HepG2 (cell line): ENCODE measurements at regions not wholly inside any gene's neighbourhood (a gene's known extent, or its start where the extent isn't known, plus 50 kb on each side); places are given as distances from the start of the nearest gene placed in this dataset.

ENCODE experiments used
- ATAC-seq: fragments of 200-7000 bp; cut with Tn5 transposase; 3 replicates; pipeline ENCODE4 v1.9.1; 2020; ENCODE audit warnings: mild to moderate bottlenecking, moderate library complexity
- BruUV-seq: library from RNA; stranded (reverse); fragments of 400-500 nt; replicated peaks from 2 replicates; lab custom pipeline; 2021; lab: Mats Ljungman, UMichigan
- CTCF ChIA-PET: fragments of 300-600 bp; formaldehyde crosslinking; extraction: SDS; loops from one replicate; lab custom pipeline; 2021; ENCODE audit warnings: low total read pairs, inconsistent platforms, low intra/inter-chr PET ratio; lab: Yijun Ruan, JAX
- POLR2A ChIA-PET: fragments of 350-600 bp; sonication (Branson Sonifier 250); formaldehyde crosslinking; loops from one replicate; lab custom pipeline; 2020; ENCODE audit warnings: antibody characterized with exemption, inconsistent platforms; lab: Yijun Ruan, JAX
- DNase-seq: peaks from one replicate; pipeline ENCODE4 v3.0.0-alpha.2; 2015; ENCODE audit warnings: low spot score
- FAIRE-seq: peaks from 3 replicates; lab custom pipeline; 2011; peaks lifted over from hg19 to GRCh38; lab: Jason Lieb, UNC
- H2AFZ ChIP-seq: one replicate; pipeline ENCODE4 v1.6.1; 2011; ENCODE audit warnings: low read length, inconsistent platforms
- H3K27ac ChIP-seq: fragments of 300-600 bp; 3 replicates; pipeline ENCODE4 v1.8.0; 2011; ENCODE audit warnings: mixed run types, mild to moderate bottlenecking, mixed read lengths, low read length, inconsistent platforms; ENCODE audit not compliant: insufficient read depth; ENCODE audit errors: extremely low read length
- H3K27me3 ChIP-seq, 2 experiments: fragments of 200-600 bp in 1 of 2; 2 replicates in 1 of 2; 3 replicates in 1 of 2; pipeline versions ENCODE4 v1.6.0 to v1.8.0; 2011; ENCODE audit warnings: low read length in 2 of 2, mild to moderate bottlenecking in 2 of 2, moderate library complexity in 2 of 2, inconsistent platforms in 1 of 2; ENCODE audit not compliant: insufficient read depth in 2 of 2, control insufficient read depth in 1 of 2
- H3K36me3 ChIP-seq, 2 experiments: fragments of 200-600 bp in 1 of 2; replicated peaks in 1 of 2; 2 replicates in 1 of 2; 3 replicates in 1 of 2; pipeline versions ENCODE4 v1.5.1 to v1.8.0; 2011; ENCODE audit warnings: low read length in 2 of 2, inconsistent platforms in 1 of 2; ENCODE audit not compliant: insufficient read depth in 2 of 2, control insufficient read depth in 1 of 2
- H3K4me1 ChIP-seq: 2 replicates; pipeline ENCODE4 v1.5.1; 2012; ENCODE audit warnings: low read length, inconsistent platforms; ENCODE audit not compliant: insufficient read depth
- H3K4me2 ChIP-seq: 2 replicates; pipeline ENCODE4 v1.6.0; 2011; ENCODE audit warnings: low read depth, low read length, inconsistent platforms
- H3K4me3 ChIP-seq, 3 experiments: fragments of 200-600 bp in 1 of 3; sonication (generic), shearing (Covaris generic) in 1 of 3; replicated peaks in 1 of 3; 2 replicates each; pipeline ENCODE4 v1.5.1; 2011 to 2016; ENCODE audit warnings: low read length in 3 of 3, inconsistent platforms in 2 of 3, low read depth in 2 of 3, mild to moderate bottlenecking in 2 of 3, control low read depth in 1 of 3, mixed read lengths in 1 of 3; ENCODE audit not compliant: insufficient read depth in 1 of 3
- H3K79me2 ChIP-seq: one replicate; pipeline ENCODE4 v1.6.1; 2011; ENCODE audit warnings: low read length, inconsistent platforms; ENCODE audit not compliant: insufficient read depth
- H3K9ac ChIP-seq: 2 replicates; pipeline ENCODE4 v1.6.0; 2011; ENCODE audit warnings: mild to moderate bottlenecking, low read depth, low read length, inconsistent platforms; ENCODE audit not compliant: insufficient read depth
- H3K9me3 ChIP-seq: 2 replicates; pipeline ENCODE4 v1.5.1; 2012; ENCODE audit warnings: mild to moderate bottlenecking, low read length
- H4K20me1 ChIP-seq: 2 replicates; pipeline ENCODE4 v1.6.0; 2011; ENCODE audit warnings: inconsistent platforms, mild to moderate bottlenecking, low read length, moderate library complexity; ENCODE audit not compliant: insufficient read depth
- DBP ChIP-seq: sonication (generic); formaldehyde crosslinking; IDR thresholded peaks from 2 replicates; pipeline ENCODE4 v1.4.0; 2020; ENCODE audit warnings: missing genetic modification reagents; ENCODE audit errors: not compliant biosample characterization
- DNMT1 ChIP-seq: sonication (generic); formaldehyde crosslinking; IDR thresholded peaks from 2 replicates; pipeline ENCODE4 v1.5.1; 2020; ENCODE audit warnings: mild to moderate bottlenecking, missing genetic modification reagents
- ETV6 ChIP-seq: sonication (generic); formaldehyde crosslinking; conservative IDR thresholded peaks from 2 replicates; pipeline ENCODE4 v1.4.0; 2020; ENCODE audit warnings: missing genetic modification reagents
- FOXA3 ChIP-seq: IDR thresholded peaks from 2 replicates; pipeline ENCODE4 v1.6.1; 2016; ENCODE audit warnings: missing genetic modification reagents, missing compliant biosample characterization
- HHEX ChIP-seq: IDR thresholded peaks from 2 replicates; pipeline ENCODE4 v1.6.1; 2016; ENCODE audit warnings: control low read depth
- HMGA1 ChIP-seq: sonication (generic); formaldehyde crosslinking; conservative IDR thresholded peaks from 2 replicates; pipeline ENCODE4 v1.4.0; 2020; ENCODE audit warnings: missing genetic modification reagents
- KAT2B ChIP-seq: fragments of 150-350 bp; IDR thresholded peaks from 2 replicates; pipeline ENCODE4 v1.6.1; 2014; ENCODE audit warnings: low read depth, low read length, borderline replicate concordance
- KLF13 ChIP-seq: sonication (generic); formaldehyde crosslinking; IDR thresholded peaks from 2 replicates; pipeline ENCODE4 v1.4.0; 2020; ENCODE audit warnings: mild to moderate bottlenecking, missing genetic modification reagents
- KLF15 ChIP-seq: sonication (generic); formaldehyde crosslinking; IDR thresholded peaks from 2 replicates; pipeline ENCODE4 v1.8.1; 2023; ENCODE audit warnings: borderline replicate concordance, mild to moderate bottlenecking, inconsistent platforms, missing genetic modification reagents, mixed read lengths
- NFKB2 ChIP-seq: sonication (generic); formaldehyde crosslinking; IDR thresholded peaks from 2 replicates; pipeline ENCODE4 v1.4.0; 2020; ENCODE audit warnings: missing genetic modification reagents, borderline replicate concordance
- RARA ChIP-seq: IDR thresholded peaks from 2 replicates; pipeline ENCODE4 v1.6.1; 2016; ENCODE audit warnings: missing genetic modification reagents, missing compliant biosample characterization
- SPEN ChIP-seq: sonication (generic); formaldehyde crosslinking; IDR thresholded peaks from 2 replicates; pipeline ENCODE4 v1.5.1; 2020; ENCODE audit warnings: low read depth, mild to moderate bottlenecking, missing genetic modification reagents
- STAG1 ChIP-seq: sonication (generic); formaldehyde crosslinking; IDR thresholded peaks from 2 replicates; pipeline ENCODE4 v1.4.0; 2020; ENCODE audit warnings: missing genetic modification reagents
- TBL1XR1 ChIP-seq: fragments of 150-350 bp; IDR thresholded peaks from 2 replicates; pipeline ENCODE4 v1.6.1; 2014; ENCODE audit warnings: borderline replicate concordance, low read length; ENCODE audit not compliant: partially characterized antibody
- TBX3 ChIP-seq: fragments of 450-650 bp; IDR thresholded peaks from 2 replicates; pipeline ENCODE4 v1.6.1; 2017; ENCODE audit warnings: antibody characterized with exemption, mild to moderate bottlenecking, inconsistent platforms, borderline replicate concordance
- TCF7 ChIP-seq: sonication (generic); IDR thresholded peaks from 2 replicates; pipeline ENCODE4 v1.6.1; 2016; ENCODE audit warnings: antibody characterized with exemption, low read depth
- TFE3 ChIP-seq: IDR thresholded peaks from 2 replicates; pipeline ENCODE4 v1.6.1; 2016
- ZNF17 ChIP-seq: sonication (generic); formaldehyde crosslinking; IDR thresholded peaks from 2 replicates; pipeline ENCODE4 v1.5.0; 2020; ENCODE audit warnings: mild to moderate bottlenecking, missing genetic modification reagents
- WGBS: methylation state at CpG from one replicate; pipeline ENCODE4 v1.1.6; 2017; ENCODE audit warnings: low lambda C conversion rate; 5-methylcytosine and 5-hydroxymethylcytosine counted together
- in situ Hi-C: cut with HindIII; loops from 2 replicates; pipeline ENCODE4 v1.10.0; 2017; ENCODE audit warnings: low pct_unique_long_range_greater_than_20kb; ENCODE audit not compliant: extremely low pct_ligation_motif_present
- intact Hi-C: fragments of 100-400 bp; cut with micrococcal nuclease; formaldehyde crosslinking; loops from one replicate; pipeline ENCODE4 v1.10.0; 2022; ENCODE audit not compliant: unreplicated experiment
- TF ChIP-seq, protein P1 (sequence below): sonication (generic); formaldehyde crosslinking; IDR thresholded peaks from 2 replicates; pipeline ENCODE4 v1.8.0; 2022; ENCODE audit warnings: missing genetic modification reagents, mild to moderate bottlenecking, inconsistent platforms, borderline replicate concordance
- TF ChIP-seq, protein P2 (sequence below), 2 experiments: fragments of 450-650 bp in 1 of 2; sonication (generic) in 1 of 2; formaldehyde crosslinking; IDR thresholded peaks; 2 replicates each; pipeline versions ENCODE4 v1.5.0 to v1.8.0; 2020 to 2022; ENCODE audit warnings: mild to moderate bottlenecking in 1 of 2, missing genetic modification reagents in 1 of 2

- TF ChIP-seq TBL1XR1 (no peak), TFE3 (CRISPR knock-in tag) (no peak), SPEN (CRISPR knock-in tag) (no peak), ZNF17 (CRISPR knock-in tag) (no peak), DBP (CRISPR knock-in tag) (no peak)
These were observed 147.4 kb downstream of the FAM83B start (continued) for GRCh38 chr6:54993948-54994347.

GRCh38 chr6:54998576-54998975 is 152.0 kb downstream of the FAM83B start:
- no TSS peak for BruUV-seq
- WGBS, result 2% methylated on average over 3 of the region's 3 CpGs
- no peaks in the 10 kb centered on the region for H3K79me2 ChIP-seq
- CTCF ChIA-PET, result no interaction called here
- peak; percentile 38; the same call in 2 of the 3 replicates for ATAC-seq
- H3K27ac ChIP-seq, result no peak overlapping the region
- H4K20me1 ChIP-seq, result no peaks in the 10 kb centered on the region
- no peaks in the 10 kb centered on the region for H3K4me1 ChIP-seq
- no peaks in the 10 kb centered on the region for H3K27me3 ChIP-seq
- H3K9me3 ChIP-seq, result no peaks in the 10 kb centered on the region
- FAIRE-seq, result no peak
- intact Hi-C loops, result no loop called here
- no peak for DNase-seq
- H3K4me2 ChIP-seq, result no peak overlapping the region
- POLR2A ChIA-PET, result no interaction called here
- H2AFZ ChIP-seq, result no peak overlapping the region
- in situ Hi-C loops, result no loop called here
- H3K36me3 ChIP-seq, result no peaks in the 10 kb centered on the region
- no peak overlapping the region for H3K9ac ChIP-seq
- H3K4me3 ChIP-seq, result no peak overlapping the region
- TF ChIP-seq HMGA1 (CRISPR knock-in tag) (no peak), ETV6 (CRISPR knock-in tag) (no peak), FOXA3 (CRISPR knock-in tag) (peak; percentile 33; the same call in 1 of the 2 replicates), KLF13 (CRISPR knock-in tag) (no peak), STAG1 (CRISPR knock-in tag) (no peak), NFKB2 (CRISPR knock-in tag) (no peak), HHEX (peak; percentile 77), DNMT1 (CRISPR knock-in tag) (no peak), KLF15 (CRISPR knock-in tag) (no peak), TCF7 (peak; percentile 42; the same call in 1 of the 2 replicates), RARA (CRISPR knock-in tag) (peak; percentile 43; the same call in 1 of the 2 replicates), TBX3 (peak; percentile 84; the same call in 1 of the 2 replicates), KAT2B (peak; percentile 54; the same call in 1 of the 2 replicates)
- TF ChIP-seq, protein P1, sequence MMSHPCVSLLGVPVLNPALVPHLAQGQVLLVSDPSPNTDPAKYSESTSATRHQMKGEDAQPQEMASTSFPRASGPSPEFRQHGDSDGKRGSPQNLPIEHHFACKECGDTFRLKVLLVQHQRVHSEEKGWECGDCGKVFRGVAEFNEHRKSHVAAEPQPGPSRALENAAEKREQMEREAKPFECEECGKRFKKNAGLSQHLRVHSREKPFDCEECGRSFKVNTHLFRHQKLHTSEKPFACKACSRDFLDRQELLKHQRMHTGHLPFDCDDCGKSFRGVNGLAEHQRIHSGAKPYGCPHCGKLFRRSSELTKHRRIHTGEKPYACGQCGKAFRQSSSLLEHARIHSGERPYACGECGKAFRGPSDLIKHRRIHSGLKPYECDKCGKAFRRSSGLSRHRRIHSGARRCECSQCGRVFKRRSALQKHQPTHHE (CRISPR knock-in tag), result no peak
- TF ChIP-seq, protein P2, sequence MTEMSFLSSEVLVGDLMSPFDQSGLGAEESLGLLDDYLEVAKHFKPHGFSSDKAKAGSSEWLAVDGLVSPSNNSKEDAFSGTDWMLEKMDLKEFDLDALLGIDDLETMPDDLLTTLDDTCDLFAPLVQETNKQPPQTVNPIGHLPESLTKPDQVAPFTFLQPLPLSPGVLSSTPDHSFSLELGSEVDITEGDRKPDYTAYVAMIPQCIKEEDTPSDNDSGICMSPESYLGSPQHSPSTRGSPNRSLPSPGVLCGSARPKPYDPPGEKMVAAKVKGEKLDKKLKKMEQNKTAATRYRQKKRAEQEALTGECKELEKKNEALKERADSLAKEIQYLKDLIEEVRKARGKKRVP (CRISPR knock-in tag; IDR thresholded peaks at IDR 0.05), result no peak
